NCI-H748 treated with DMSO at 0.1 percent for 48 hours (cell line): ENCODE measurements at regions not wholly inside any gene's neighbourhood (a gene's known extent, or its start where the extent isn't known, plus 50 kb on each side); places are given as distances from the start of the nearest gene placed in this dataset.
A peak's percentile ranks its signal among the peaks of the same experiment; 100 is the strongest.
"Not testable (repeated sequence)": the region's sequence is repeated elsewhere in the genome, so short reads cannot be mapped to it uniquely, and the experiment has no call there.

ENCODE experiments used
- DNase-seq: peaks from one replicate; lab custom pipeline; 2025; lab: John Stamatoyannopoulos, UW

DNA sequence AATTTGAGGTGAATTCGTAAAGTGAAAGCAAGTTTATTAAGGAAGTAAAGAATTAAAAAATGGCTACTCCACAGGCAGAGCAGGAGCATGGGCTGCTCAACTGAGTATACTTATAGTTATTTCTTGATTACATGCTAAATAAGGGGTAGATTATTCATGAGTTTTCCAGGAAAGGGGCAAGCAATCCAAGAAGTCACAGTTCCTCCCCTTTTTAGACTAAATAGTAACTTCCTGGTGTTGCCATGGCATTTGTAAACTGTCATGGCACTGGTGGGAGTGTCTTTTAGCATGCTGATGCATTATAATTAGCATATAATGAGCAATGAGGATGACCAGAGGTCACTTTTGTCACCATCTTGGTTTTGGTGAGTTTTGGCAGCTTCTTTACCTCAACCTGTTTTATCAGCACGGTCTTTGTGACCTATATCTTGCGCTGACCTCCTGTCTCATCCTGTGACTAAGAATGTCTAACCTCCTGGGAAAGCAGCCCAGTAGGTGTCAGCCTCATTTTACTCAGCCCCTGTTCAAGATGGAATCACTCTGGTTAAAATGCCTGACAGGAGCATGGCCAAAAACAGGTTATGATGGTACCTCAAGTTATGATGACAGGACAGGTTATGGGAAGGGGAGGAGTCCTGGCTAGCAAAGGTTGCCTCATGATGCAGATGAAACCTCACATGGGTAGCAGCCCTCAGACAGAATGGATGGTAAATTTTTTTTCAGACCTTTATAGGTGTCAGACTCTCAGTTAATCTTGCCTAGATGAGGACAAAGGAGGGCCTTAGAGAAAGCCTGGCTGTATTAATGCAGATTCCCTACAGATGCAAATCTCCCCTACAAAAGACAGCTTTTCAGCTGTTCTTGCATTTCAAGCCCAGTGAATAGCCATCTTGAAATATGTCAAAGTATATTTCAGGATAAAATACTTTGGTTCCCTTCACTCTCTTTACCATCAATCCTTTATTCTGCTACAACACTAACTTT, 49.7 kb downstream of the SIPA1L2 start:
- no peak for DNase-seq

GRCh38 chr1:232579466-232579865, 50.5 kb downstream of the SIPA1L2 start:
- no peak for DNase-seq

GRCh38 chr1:232578651-232579195, 51.2 kb downstream of the SIPA1L2 start:
- no peak for DNase-seq

DNA sequence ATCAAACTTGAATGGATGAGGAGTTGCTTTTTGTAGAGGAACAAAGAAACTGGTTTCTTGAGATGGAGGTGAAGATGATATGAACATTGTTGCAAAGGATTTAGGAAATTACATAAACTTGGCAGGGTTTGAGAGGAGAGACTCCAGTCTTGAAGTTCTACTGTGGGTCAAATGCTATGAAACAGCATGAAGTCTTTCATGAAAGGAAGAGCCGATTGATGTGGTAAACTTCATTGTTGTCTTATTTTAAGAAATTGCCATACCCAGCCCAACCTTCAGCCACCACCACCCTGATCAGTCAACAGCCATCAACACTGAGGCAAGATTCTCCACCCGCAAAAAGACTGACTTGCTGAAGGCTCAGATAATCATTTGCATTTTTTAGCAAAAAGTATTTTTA, 52.2 kb downstream of the SIPA1L2 start:
- no peak for DNase-seq

GRCh38 chr1:232576537-232576936, 53.4 kb downstream of the SIPA1L2 start:
- no peak for DNase-seq

DNA sequence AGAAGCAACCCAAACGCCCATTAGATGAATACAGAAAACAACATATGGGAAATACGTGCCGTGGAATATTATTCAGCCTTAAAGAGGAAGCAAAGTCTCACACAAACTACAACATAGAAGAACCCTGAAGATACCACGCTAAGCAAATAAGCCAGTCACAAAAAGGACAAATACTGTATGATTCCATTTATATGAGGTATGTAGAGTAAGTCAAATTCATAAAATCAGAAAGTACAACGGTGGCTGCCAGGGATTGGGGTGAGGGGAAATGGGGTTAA, 54.2 kb downstream of the SIPA1L2 start:
- DNase-seq, result no peak

- no peak for DNase-seq
Observed at GRCh38 chr1:232574889-232575762, 54.8 kb downstream of the SIPA1L2 start.

DNA sequence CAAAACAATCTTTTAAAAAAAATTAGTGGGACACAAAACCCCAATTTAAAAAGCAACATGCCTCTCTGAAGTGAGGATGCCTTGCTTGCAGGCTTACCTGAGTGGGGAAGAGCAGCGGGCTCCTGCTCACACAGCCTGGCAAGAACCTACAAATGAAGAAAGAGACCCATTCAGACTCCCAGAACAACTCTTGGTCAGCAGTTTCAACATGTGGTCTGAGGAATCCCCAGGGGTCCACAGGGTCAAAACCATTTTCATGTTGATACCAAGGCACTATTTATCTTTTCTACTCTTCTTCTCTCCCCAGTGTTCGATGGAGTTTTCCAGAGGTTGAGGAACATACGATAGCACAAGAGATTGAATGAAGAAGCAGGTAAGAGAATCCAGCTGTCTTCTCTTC, 55.9 kb downstream of the SIPA1L2 start:
- no peak for DNase-seq

- no peak for DNase-seq
Observed at GRCh38 chr1:232571523-232571922, 58.4 kb downstream of the SIPA1L2 start.

DNA sequence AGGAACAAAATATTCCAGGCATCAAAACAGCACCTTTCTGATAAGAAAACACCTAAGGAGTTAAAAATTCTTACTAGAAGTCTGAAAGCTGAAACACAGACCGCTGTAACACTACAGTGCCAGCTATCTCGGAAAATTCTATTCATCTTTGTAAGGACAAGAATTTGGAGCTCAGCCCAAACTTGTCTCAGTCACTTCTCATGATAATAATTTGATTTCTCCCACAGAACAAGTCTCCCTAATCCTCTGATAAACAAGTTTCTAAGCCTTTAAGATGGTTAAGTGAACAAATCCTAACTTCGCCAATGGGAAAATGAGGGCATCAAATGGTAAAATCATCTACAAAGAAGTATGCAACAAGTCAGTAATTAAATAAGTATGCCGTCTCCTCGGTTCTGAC, 59.9 kb downstream of the SIPA1L2 start:
- DNase-seq, result no peak

- DNase-seq, result not testable (repeated sequence)
Observed at GRCh38 chr1:232569554-232569921, 60.4 kb downstream of the SIPA1L2 start.

DNA sequence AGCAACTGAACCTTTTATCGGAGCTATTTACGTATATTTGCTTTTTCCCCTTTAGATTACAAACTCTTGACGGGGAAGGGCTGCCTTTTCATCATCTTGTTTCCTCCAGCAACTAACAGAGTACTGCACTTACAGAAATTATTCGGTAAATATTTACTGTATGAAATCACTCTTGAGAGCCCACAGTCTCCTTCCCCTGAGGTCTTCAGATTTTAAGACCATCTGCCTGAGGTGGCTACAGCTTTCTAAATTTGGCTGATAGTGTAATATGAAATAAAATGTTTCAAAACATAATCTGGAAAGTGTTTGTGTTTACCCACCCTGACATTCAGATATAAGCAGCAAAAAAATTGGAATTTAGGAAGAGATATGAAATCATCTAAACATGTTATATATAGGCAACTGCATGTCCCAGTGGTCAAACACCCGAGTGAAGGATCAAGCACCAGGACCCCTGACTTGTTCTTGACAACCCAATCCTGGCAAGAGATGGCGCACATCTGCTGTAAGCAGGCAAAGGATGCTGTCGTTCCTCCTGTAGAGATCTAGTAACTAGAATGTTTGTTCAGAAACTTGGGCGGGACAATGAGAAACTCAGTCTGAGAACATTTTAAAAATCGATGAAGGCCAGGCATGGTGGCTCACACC, 60.9 kb downstream of the SIPA1L2 start:
- DNase-seq, result peak; percentile 50

DNA sequence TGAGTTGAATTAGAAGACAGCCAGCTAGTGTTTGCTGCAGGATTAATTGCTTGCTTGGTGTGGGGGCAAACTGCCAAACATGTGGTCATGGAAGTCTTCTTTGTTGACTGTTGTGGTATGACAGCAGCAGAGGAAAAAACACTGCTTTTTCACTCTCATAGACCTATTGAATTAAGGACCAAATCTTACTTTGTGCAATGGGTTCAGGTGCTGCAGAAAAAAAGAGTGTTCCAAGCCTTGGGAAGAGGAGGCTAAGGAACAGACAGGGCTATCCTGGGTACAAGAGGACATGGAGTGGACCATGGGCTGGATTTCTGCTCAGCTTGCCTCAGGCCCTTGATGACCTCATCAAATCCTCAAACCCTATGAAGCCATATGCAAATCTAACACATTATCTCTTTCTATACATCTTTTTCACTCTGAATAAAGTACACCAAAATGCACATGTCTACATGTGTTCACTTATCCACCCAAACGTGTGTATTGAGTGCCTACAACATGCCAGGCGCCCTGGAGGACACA, 61.5 kb downstream of the SIPA1L2 start:
- DNase-seq, result no peak

DNA sequence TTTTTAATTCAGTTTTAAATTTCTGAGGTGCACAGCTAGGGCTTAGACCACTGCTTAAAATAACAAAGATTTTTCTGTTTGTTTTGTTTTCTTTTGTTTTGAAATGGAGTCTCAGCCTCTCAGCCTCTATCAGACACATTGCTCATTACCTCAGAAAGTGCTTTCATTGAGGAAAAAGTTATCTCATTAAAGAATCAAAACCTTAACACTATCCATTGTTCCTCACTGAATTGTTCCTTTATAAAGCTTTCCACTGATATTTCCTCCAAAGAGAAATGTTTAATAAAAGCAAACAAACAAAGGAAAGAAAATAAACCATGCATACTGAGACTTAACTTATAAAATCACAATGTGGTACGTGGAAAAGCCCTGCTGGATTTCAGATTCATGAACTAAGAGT, 63.8 kb downstream of the SIPA1L2 start:
- no peak for DNase-seq

GRCh38 chr1:232562855-232563510, 67.0 kb downstream of the SIPA1L2 start:
- no peak for DNase-seq

- no peak for DNase-seq
Observed at GRCh38 chr1:232561381-232561780, 68.6 kb downstream of the SIPA1L2 start.

DNA sequence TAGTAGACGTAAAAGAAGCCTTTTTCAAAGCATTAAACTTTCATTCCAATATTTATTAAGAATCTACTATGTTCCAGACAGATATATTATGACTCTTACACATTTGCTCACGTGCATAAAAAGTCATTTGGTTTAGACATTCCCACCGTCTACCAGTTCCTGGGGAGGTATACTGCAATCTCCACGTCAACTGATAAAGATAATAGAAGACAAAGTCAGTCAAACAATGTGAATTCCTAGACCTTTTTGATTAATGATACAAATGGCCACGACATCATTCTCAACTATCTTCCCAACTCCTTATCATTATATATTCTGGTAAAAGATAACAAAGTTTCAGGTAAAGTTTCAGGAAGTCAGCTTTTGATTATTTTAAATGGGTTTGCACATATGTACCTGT, 69.0 kb downstream of the SIPA1L2 start:
- DNase-seq, result no peak

DNA sequence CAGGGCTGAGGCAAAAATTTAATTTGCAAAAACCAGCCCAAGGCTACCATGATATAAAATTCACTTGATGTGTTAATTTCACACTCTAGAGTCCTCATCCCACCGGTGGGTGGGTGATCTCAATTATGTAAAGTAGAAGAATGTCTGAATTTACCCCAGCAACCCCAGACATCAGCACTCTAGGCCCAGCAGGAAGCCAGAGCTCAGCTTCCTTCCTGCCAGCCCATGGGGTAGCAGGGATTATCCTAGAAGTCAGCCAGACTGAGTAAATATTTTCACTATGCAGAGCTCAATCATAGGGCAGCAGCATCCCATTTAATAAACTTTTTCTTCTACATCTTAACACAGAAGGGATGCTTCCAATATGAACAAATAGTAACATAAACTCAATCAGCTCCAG, 71.0 kb downstream of the SIPA1L2 start:
- DNase-seq, result no peak

DNA sequence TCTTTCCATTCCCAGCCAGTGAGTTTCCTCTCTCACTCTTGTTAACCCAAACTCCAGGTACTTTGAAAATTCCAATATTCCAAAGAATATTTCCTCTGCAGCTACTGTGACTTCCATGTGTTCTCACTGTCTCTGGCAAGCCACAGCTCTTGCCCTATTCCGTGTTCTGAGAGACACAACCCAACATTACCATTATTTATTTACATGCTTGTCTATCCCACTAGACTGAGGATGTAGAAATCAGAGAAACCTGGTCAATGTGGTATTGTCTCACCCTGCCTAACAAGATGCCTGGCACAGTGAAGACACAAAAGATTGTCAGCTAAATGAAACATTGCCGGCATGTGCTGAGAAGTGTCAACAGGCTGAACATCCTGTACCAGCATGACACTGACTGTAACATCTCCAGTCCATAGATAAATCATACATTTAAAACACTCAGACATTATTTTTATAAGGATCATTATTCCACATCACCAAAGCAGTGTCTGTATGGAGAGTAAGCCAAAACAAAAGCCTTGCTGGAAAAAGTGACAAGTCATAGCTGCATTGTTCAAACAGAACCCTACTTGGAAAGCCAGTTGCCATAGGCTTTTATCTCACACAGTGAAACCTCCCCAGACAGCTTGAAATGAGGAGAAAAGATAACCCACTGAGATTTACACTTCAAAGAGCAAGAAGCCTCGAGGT, 72.3 kb downstream of the SIPA1L2 start:
- no peak for DNase-seq

DNA sequence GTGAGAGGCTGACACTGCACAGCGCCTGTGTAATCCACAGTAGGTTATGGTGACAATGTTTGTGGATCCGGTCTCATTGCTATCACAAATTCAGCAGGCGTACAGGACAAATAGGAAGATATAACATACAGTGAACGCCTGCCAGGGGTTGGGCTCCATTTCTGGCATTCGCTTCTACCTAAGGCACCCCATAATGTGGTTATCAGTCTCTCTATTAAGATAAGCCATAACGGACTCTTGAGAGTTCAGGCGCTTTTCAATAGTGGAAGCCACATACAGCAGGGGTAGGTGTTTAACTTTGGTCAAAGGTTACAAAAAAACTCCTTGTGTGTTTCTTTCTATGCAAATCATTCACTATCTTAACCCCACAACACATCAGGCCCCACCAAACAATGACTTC, 72.8 kb downstream of the SIPA1L2 start:
- DNase-seq, result no peak

DNA sequence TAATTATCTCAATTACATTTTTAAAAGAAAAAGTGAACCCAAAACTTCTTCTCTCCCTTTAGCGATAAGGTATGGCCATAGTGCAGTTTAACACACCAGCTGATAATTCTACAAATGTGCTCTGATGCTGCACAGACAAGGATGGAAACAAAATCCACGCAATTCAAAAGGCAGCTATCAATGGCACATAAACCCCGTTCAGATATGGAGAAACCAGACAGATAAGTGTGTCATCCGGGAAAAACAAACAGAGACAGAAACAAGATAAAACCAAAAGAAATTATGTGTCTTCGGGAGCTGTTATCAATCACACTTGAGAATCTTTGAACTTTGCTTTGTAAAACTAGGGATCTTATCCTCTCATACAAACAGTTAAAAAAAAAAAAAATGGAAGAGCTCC, 73.6 kb downstream of the SIPA1L2 start:
- no peak for DNase-seq
